ENCODE measurements at regions not wholly inside any gene's neighbourhood (a gene's known extent, or its start where the extent isn't known, plus 50 kb on each side); places are given as distances from the start of the nearest gene placed in this dataset.

GRCh38 chr9:28037968-28038367, 464.7 kb upstream of the C9orf72 start:
- no peaks in the 10 kb centered on the region for H3K36me3 ChIP-seq (ENCODE audit: insufficient read depth, low read length)
- H2AFZ ChIP-seq (ENCODE audit: low read length) = no peak overlapping the region
- H3K9me3 ChIP-seq (ENCODE audit: insufficient read depth, low read depth, low read length) = no peaks in the 10 kb centered on the region
- TF ChIP-seq CTCF (conservative IDR thresholded peaks at IDR 0.05; ENCODE audit: low read length) (no peak), EZH2phosphoT487 (IDR thresholded peaks at IDR 0.05; ENCODE audit: borderline replicate concordance) (no peak)
- no peaks in the 10 kb centered on the region for H3K27me3 ChIP-seq (ENCODE audit: insufficient read depth, low read length, poor library complexity, severe bottlenecking)
- no peaks in the 10 kb centered on the region for H3K4me1 ChIP-seq (ENCODE audit: insufficient read depth, low read length, poor library complexity, severe bottlenecking)
- no peaks in the 10 kb centered on the region for H3K79me2 ChIP-seq (ENCODE audit: insufficient read depth, low read length)
- H3F3A ChIP-seq (ENCODE audit: low read depth) = no peaks in the 10 kb centered on the region
- no peaks in the 10 kb centered on the region for H4K20me1 ChIP-seq (ENCODE audit: insufficient read depth, low read length, poor library complexity, severe bottlenecking)
- H3K4me2 ChIP-seq (ENCODE audit: low read depth, low read length, poor library complexity, severe bottlenecking) = no peak overlapping the region
- H3K9ac ChIP-seq (ENCODE audit: low read depth, low read length, poor library complexity, severe bottlenecking) = no peak overlapping the region
- H3K9me2 ChIP-seq (replicated peaks; ENCODE audit: low read depth, low read length) = no peaks in the 10 kb centered on the region
- no peak overlapping the region for H3K4me3 ChIP-seq (ENCODE audit: low read length, poor library complexity, severe bottlenecking)

GRCh38 chr9:28045051-28045450, 471.8 kb upstream of the C9orf72 start:
- H3F3A ChIP-seq (ENCODE audit: low read depth) = no peaks in the 10 kb centered on the region
- no peak overlapping the region for H2AFZ ChIP-seq (ENCODE audit: low read length)
- H3K9me2 ChIP-seq (replicated peaks; ENCODE audit: low read depth, low read length) = no peaks in the 10 kb centered on the region
- no peak overlapping the region for H3K4me3 ChIP-seq (ENCODE audit: low read length, poor library complexity, severe bottlenecking)
- no peak for TF ChIP-seq CTCF (conservative IDR thresholded peaks at IDR 0.05; ENCODE audit: low read length)
- TF ChIP-seq EZH2phosphoT487 (IDR thresholded peaks at IDR 0.05; ENCODE audit: borderline replicate concordance) = no peak
- no peaks in the 10 kb centered on the region for H3K36me3 ChIP-seq (ENCODE audit: insufficient read depth, low read length)
- H3K4me1 ChIP-seq (ENCODE audit: insufficient read depth, low read length, poor library complexity, severe bottlenecking) = no peaks in the 10 kb centered on the region
- H4K20me1 ChIP-seq (ENCODE audit: insufficient read depth, low read length, poor library complexity, severe bottlenecking) = no peaks in the 10 kb centered on the region
- no peaks in the 10 kb centered on the region for H3K9me3 ChIP-seq (ENCODE audit: insufficient read depth, low read depth, low read length)
- no peak overlapping the region for H3K4me2 ChIP-seq (ENCODE audit: low read depth, low read length, poor library complexity, severe bottlenecking)
- H3K9ac ChIP-seq (ENCODE audit: low read depth, low read length, poor library complexity, severe bottlenecking) = no peak overlapping the region
- H3K27me3 ChIP-seq (ENCODE audit: insufficient read depth, low read length, poor library complexity, severe bottlenecking) = no peaks in the 10 kb centered on the region
- no peaks in the 10 kb centered on the region for H3K79me2 ChIP-seq (ENCODE audit: insufficient read depth, low read length)

GRCh38 chr9:28050046-28050445, 476.8 kb upstream of the C9orf72 start:
- Histone ChIP-seq H3K9me2 (replicated peaks; ENCODE audit: low read depth, low read length) (no peaks in the 10 kb centered on the region), H3K27me3 (ENCODE audit: insufficient read depth, low read length, poor library complexity, severe bottlenecking) (no peaks in the 10 kb centered on the region), H3F3A (ENCODE audit: low read depth) (no peaks in the 10 kb centered on the region), H3K9me3 (ENCODE audit: insufficient read depth, low read depth, low read length) (no peaks in the 10 kb centered on the region), H4K20me1 (ENCODE audit: insufficient read depth, low read length, poor library complexity, severe bottlenecking) (no peaks in the 10 kb centered on the region), H3K4me3 (ENCODE audit: low read length, poor library complexity, severe bottlenecking) (no peak overlapping the region), H2AFZ (ENCODE audit: low read length) (no peak overlapping the region), H3K79me2 (ENCODE audit: insufficient read depth, low read length) (no peaks in the 10 kb centered on the region), H3K4me1 (ENCODE audit: insufficient read depth, low read length, poor library complexity, severe bottlenecking) (no peaks in the 10 kb centered on the region), H3K4me2 (ENCODE audit: low read depth, low read length, poor library complexity, severe bottlenecking) (no peak overlapping the region), H3K9ac (ENCODE audit: low read depth, low read length, poor library complexity, severe bottlenecking) (no peak overlapping the region), H3K36me3 (ENCODE audit: insufficient read depth, low read length) (no peaks in the 10 kb centered on the region)
- TF ChIP-seq CTCF (conservative IDR thresholded peaks at IDR 0.05; ENCODE audit: low read length) (no peak), EZH2phosphoT487 (IDR thresholded peaks at IDR 0.05; ENCODE audit: borderline replicate concordance) (no peak)

Data from Loucy (cell line).